ENCODE measurements at regions not wholly inside any gene's neighbourhood (a gene's known extent, or its start where the extent isn't known, plus 50 kb on each side); places are given as distances from the start of the nearest gene placed in this dataset.

GRCh38 chr5:4882186-4882585 lies 257.9 kb upstream of the ADAMTS16 start:
- DNase-seq: no peak
- no peaks in the 10 kb centered on the region for H3K27me3 ChIP-seq (replicated peaks; ENCODE audit: insufficient read depth, low read length)
- H3K36me3 ChIP-seq (replicated peaks; ENCODE audit: insufficient read depth, low read length): no peaks in the 10 kb centered on the region
- H3K9me2 ChIP-seq (replicated peaks; ENCODE audit: insufficient read depth, low read length): no peaks in the 10 kb centered on the region
- H3K4me3 ChIP-seq (ENCODE audit: low read length): no peak overlapping the region
- no peak for TF ChIP-seq EZH2phosphoT487 (IDR thresholded peaks at IDR 0.05; ENCODE audit: low read length)
- no peak overlapping the region for H3K27ac ChIP-seq (ENCODE audit: low read length)
- H3K4me2 ChIP-seq (ENCODE audit: low read depth, low read length): no peak overlapping the region
- no peaks in the 10 kb centered on the region for H3K9me3 ChIP-seq (replicated peaks; ENCODE audit: insufficient read depth, low read length)
- no peaks in the 10 kb centered on the region for H3K4me1 ChIP-seq (ENCODE audit: low read length)
- no peaks in the 10 kb centered on the region for H3F3A ChIP-seq (ENCODE audit: insufficient read depth, low read length)
- no peaks in the 10 kb centered on the region for H3K79me2 ChIP-seq (ENCODE audit: low read length)
- no peaks in the 10 kb centered on the region for H4K20me1 ChIP-seq (ENCODE audit: insufficient read depth, low read length)
- H2AFZ ChIP-seq (ENCODE audit: low read length): no peak overlapping the region
- H3K9ac ChIP-seq (ENCODE audit: low read length): no peak overlapping the region

GRCh38 chr5:4883360-4883759 lies 256.8 kb upstream of the ADAMTS16 start:
- no peaks in the 10 kb centered on the region for H3K27me3 ChIP-seq (replicated peaks; ENCODE audit: insufficient read depth, low read length)
- no peaks in the 10 kb centered on the region for H4K20me1 ChIP-seq (ENCODE audit: insufficient read depth, low read length)
- no peaks in the 10 kb centered on the region for H3K9me3 ChIP-seq (replicated peaks; ENCODE audit: insufficient read depth, low read length)
- H3K4me3 ChIP-seq (ENCODE audit: low read length): no peak overlapping the region
- no peaks in the 10 kb centered on the region for H3K36me3 ChIP-seq (replicated peaks; ENCODE audit: insufficient read depth, low read length)
- H3K4me1 ChIP-seq (ENCODE audit: low read length): no peaks in the 10 kb centered on the region
- H3K9me2 ChIP-seq (replicated peaks; ENCODE audit: insufficient read depth, low read length): no peaks in the 10 kb centered on the region
- no peak for DNase-seq
- no peaks in the 10 kb centered on the region for H3K79me2 ChIP-seq (ENCODE audit: low read length)
- no peak overlapping the region for H3K4me2 ChIP-seq (ENCODE audit: low read depth, low read length)
- no peak overlapping the region for H2AFZ ChIP-seq (ENCODE audit: low read length)
- H3K9ac ChIP-seq (ENCODE audit: low read length): no peak overlapping the region
- H3K27ac ChIP-seq (ENCODE audit: low read length): no peak overlapping the region
- H3F3A ChIP-seq (ENCODE audit: insufficient read depth, low read length): no peaks in the 10 kb centered on the region
- TF ChIP-seq EZH2phosphoT487 (IDR thresholded peaks at IDR 0.05; ENCODE audit: low read length) (no peak), EZH2 (optimal IDR thresholded peaks at IDR 0.05; ENCODE audit: low read depth, low read length) (no peak)
- TF ChIP-seq, protein P1, sequence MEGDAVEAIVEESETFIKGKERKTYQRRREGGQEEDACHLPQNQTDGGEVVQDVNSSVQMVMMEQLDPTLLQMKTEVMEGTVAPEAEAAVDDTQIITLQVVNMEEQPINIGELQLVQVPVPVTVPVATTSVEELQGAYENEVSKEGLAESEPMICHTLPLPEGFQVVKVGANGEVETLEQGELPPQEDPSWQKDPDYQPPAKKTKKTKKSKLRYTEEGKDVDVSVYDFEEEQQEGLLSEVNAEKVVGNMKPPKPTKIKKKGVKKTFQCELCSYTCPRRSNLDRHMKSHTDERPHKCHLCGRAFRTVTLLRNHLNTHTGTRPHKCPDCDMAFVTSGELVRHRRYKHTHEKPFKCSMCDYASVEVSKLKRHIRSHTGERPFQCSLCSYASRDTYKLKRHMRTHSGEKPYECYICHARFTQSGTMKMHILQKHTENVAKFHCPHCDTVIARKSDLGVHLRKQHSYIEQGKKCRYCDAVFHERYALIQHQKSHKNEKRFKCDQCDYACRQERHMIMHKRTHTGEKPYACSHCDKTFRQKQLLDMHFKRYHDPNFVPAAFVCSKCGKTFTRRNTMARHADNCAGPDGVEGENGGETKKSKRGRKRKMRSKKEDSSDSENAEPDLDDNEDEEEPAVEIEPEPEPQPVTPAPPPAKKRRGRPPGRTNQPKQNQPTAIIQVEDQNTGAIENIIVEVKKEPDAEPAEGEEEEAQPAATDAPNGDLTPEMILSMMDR (IDR thresholded peaks at IDR 0.05; ENCODE audit: low read length): no peak

DNA sequence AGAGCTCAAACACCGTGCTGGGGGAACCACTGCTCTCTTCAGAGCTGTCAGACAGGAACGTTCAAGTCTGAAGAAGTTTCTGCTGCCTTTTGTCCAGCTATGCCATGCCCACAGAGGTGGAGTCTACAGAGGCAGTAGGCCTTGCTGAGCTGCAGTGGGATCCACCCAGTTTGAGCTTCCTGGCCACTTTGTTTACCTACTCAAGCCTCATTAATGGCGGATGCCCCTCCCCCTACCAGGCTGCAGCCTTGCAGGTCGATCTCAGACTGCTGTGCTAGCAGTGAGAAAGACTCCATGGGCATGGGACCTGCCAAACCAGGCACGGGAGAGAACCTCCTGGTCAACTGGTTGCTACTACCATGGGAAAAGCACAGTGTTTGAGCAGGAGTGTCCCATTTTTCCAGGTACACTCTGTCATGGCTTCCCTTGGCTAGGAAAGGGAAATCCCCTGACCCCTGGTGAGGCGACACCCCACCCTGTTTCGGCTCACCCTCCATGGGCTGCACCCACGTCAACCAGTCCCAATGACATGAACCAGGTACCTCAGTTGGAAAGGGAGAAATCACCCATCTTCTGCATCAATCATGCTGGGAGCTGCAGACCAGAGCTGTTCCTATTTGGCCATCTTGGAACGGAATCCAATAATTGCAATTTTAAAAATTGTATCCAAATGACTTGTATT lies 246.9 kb upstream of the ADAMTS16 start:
- Histone ChIP-seq H3F3A (ENCODE audit: insufficient read depth, low read length) (no peaks in the 10 kb centered on the region), H3K9me3 (replicated peaks; ENCODE audit: insufficient read depth, low read length) (no peaks in the 10 kb centered on the region), H3K4me2 (ENCODE audit: low read depth, low read length) (no peak overlapping the region), H3K27ac (ENCODE audit: low read length) (no peak overlapping the region), H3K4me1 (ENCODE audit: low read length) (no peaks in the 10 kb centered on the region), H4K20me1 (ENCODE audit: insufficient read depth, low read length) (no peaks in the 10 kb centered on the region), H3K9me2 (replicated peaks; ENCODE audit: insufficient read depth, low read length) (no peaks in the 10 kb centered on the region), H3K4me3 (ENCODE audit: low read length) (no peak overlapping the region), H3K27me3 (replicated peaks; ENCODE audit: insufficient read depth, low read length) (no peaks in the 10 kb centered on the region), H3K79me2 (ENCODE audit: low read length) (no peaks in the 10 kb centered on the region), H3K36me3 (replicated peaks; ENCODE audit: insufficient read depth, low read length) (no peaks in the 10 kb centered on the region), H3K9ac (ENCODE audit: low read length) (no peak overlapping the region), H2AFZ (ENCODE audit: low read length) (no peak overlapping the region)
- TF ChIP-seq EZH2 (optimal IDR thresholded peaks at IDR 0.05; ENCODE audit: low read depth, low read length) (no peak), EZH2phosphoT487 (IDR thresholded peaks at IDR 0.05; ENCODE audit: low read length) (no peak)
- TF ChIP-seq, protein P1 (IDR thresholded peaks at IDR 0.05; ENCODE audit: low read length): no peak
- no peak for DNase-seq

DNA sequence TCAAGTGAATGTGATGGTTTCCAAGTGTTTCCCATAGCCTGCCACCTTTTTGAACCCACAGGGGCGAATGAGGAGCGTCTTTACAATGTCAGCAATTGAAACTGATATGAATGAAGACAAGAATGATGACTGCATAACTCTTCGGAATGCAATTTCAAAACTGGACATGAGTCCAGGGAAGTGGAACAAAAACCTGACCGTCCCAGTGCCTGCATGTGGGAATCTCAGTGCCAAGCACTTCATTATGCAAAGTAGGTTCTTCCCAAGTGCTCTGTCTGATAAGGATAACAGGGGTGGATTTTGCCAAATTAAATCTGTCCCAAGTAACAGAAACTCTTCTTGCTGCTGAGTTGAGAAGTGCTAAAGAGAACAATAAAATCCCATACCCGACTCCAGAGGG lies 243.8 kb upstream of the ADAMTS16 start:
- no peaks in the 10 kb centered on the region for H4K20me1 ChIP-seq (ENCODE audit: insufficient read depth, low read length)
- no peak for TF ChIP-seq EZH2phosphoT487 (IDR thresholded peaks at IDR 0.05; ENCODE audit: low read length)
- no peak for TF ChIP-seq EZH2 (optimal IDR thresholded peaks at IDR 0.05; ENCODE audit: low read depth, low read length)
- TF ChIP-seq, protein P1 (IDR thresholded peaks at IDR 0.05; ENCODE audit: low read length): no peak
- H3K4me2 ChIP-seq (ENCODE audit: low read depth, low read length): no peak overlapping the region
- no peaks in the 10 kb centered on the region for H3K4me1 ChIP-seq (ENCODE audit: low read length)
- no peak overlapping the region for H2AFZ ChIP-seq (ENCODE audit: low read length)
- H3K4me3 ChIP-seq (ENCODE audit: low read length): no peak overlapping the region
- H3K9ac ChIP-seq (ENCODE audit: low read length): no peak overlapping the region
- H3K27me3 ChIP-seq (replicated peaks; ENCODE audit: insufficient read depth, low read length): no peaks in the 10 kb centered on the region
- H3K36me3 ChIP-seq (replicated peaks; ENCODE audit: insufficient read depth, low read length): no peaks in the 10 kb centered on the region
- H3K9me3 ChIP-seq (replicated peaks; ENCODE audit: insufficient read depth, low read length): no peaks in the 10 kb centered on the region
- H3K79me2 ChIP-seq (ENCODE audit: low read length): no peaks in the 10 kb centered on the region
- no peak overlapping the region for H3K27ac ChIP-seq (ENCODE audit: low read length)
- H3F3A ChIP-seq (ENCODE audit: insufficient read depth, low read length): no peaks in the 10 kb centered on the region
- H3K9me2 ChIP-seq (replicated peaks; ENCODE audit: insufficient read depth, low read length): no peaks in the 10 kb centered on the region
- DNase-seq: no peak

Data from MM.1S (cell line).